NCI-H460 (cell line): ENCODE measurements at regions not wholly inside any gene's neighbourhood (a gene's known extent, or its start where the extent isn't known, plus 50 kb on each side); places are given as distances from the start of the nearest gene placed in this dataset.

Source experiments
- DNase-seq: peaks from one replicate; pipeline ENCODE4 v3.0.0-alpha.2; 2016; ENCODE audit warnings: low read depth; ENCODE audit errors: extremely low read depth

DNA sequence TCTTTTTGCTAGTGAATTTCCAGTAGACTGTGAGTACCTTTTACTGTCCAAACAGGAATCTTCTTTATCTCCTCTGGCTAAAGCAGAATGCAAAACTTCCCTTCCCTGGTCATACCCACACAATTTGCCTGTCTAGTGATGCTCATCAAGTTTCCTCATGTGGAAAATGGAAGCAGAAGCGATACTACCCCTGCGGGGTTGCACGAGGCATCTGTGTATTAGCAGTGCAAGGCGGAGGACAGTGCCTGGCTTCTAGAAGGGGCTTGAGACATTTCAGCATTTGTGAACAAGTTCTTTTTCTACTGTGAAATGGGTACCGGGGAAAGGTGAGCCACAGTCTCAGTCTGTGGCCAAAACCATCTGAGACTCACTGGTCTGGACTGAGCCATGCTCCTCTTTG lies 340.9 kb downstream of the AACS start:
- DNase-seq: no peak

DNA sequence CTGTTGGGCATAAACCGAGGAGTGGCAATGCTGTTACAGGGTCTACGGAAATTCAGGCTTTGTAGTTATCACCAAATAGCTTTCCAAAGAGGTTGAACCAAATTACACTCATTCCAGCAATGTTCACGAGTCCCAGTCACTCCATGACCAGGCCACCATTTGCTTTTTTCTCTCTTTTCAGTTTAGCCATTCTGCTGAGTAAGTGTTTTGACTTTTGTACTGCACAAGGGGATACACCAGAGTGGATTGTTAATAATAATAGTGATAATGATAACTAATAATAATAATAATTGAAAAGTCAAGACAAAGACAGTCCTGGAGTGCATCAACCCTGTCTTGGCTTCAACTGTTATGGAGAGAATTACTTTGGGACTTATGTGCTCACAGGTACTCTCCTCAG lies 343.5 kb downstream of the AACS start:
- no peak for DNase-seq

DNA sequence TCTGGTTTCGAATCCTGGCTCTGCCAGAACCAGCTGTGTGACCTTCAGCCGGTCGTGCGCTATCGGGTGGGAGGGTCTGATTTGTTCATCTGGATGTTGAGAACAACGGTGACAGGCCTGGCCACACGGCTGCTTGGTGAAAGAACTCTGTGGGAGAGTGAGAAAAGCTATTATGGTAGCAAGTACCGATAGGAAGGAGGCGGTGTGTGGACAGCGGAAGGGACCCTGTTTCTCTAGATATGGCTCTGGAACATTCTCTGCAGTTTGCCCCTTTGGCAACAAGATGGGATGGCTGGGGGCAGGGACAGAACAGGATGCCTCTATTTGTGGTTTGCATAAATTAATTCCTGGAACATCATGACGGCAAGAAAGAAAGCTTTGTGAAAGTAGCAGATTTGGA lies 347.3 kb downstream of the AACS start:
- no peak for DNase-seq

DNA sequence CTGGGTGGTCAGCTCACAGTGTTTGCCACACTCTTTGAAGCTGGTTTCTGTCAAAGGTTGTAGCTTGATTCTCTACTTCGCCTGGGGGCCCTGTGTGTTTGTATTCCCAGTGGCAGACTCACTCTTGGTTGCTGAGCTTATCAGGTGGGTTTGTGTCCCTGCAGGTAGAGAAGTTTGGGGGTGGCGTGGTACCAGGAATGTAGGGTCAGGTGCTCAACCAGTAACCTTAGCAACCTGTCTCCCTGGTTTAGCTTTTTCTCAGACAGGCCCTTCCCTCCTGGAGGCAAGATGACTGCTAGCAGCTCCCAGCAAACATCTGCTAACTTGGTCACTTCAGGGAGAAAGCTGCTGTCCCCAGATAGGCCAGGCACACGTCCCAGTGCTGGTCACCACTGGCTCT lies 352.2 kb downstream of the AACS start:
- DNase-seq: no peak

DNA sequence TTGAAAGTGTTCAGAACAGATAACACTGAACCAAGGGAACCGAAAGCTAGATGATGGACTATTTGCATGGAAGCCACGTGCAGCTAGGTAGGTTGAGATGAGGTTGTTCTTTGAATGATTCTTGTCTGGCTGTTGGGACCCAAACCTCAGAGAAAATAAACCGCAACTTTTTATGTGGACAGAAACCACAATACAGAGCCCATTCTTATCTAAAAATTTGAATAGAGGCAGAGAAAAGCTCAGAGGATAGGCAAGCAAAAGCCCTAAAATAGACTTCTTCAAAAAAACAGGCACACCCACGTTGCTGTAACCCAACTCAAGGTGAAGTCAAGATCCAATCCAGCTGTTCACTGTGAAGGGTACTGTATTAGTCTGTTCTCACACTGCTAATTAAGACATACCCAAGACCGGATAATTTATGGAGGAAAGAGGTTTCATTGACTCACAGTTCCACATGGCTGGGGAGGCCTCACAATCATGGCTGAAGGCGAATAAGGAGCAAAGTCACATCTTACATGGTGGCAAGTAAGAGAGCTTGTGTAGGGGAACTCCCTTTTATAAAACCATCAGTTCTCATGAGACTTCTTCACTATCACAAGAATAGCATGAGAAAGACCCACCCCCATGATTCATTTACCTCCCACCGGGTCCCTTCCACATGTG lies 353.8 kb downstream of the AACS start:
- no peak for DNase-seq

DNA sequence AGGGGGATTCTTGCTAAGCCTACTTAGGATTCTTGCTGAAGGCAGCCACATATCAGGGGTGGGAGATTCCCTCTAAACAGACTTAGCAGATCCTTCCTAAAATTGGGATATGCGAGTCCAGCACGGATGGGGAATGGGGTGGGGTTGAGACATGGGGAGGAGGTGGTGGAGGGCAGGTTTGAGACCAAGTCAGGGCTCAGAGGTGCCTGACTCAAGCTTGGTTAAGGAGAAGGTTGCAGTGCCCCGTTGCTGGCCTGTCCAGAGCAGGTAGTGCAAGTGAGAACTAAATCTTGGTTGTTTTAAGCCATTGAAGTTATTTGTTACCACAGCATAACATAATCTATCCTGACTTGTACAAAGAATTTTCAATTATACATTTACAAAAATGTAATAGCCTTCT lies 359.7 kb downstream of the AACS start:
- DNase-seq: no peak

DNA sequence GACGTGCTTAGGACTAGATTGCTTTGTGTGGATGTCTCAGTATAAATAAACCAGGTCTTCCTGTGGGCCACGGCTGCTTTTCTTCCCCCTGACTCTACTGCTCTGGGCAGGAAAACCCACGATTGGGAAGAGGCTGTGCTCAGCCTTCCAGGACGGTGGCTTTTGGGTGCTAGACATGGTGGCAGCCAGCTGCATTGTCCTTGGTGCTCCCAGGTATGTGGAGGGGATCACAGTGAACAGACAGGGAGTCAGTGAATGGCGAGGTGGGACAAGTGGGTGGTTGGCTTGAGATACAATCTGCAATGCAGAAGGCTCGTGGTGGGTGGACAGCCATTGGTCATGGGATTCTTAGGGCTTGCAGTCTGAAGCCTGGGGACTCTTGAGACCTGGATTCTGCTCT lies 366.3 kb downstream of the AACS start:
- no peak for DNase-seq

DNA sequence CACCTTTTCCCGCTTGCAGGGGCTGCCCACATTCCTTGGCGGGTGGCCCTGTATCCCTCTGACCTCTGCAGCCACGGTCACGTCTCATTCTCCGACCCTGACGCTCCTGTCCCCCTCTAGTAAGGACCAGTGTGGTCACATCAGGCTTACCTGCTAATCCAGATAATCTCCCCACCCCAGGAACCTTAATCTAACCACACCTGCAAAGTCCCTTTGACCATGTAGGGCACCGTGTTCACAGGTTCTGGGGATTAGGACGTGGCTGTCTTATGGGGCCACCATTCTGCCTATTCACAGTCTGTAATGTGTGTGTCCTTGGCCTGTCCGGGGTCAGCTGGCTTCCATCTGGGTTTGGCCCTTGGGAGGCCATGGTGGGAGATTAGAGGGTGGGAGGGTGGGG lies 368.9 kb downstream of the AACS start:
- no peak for DNase-seq

DNA sequence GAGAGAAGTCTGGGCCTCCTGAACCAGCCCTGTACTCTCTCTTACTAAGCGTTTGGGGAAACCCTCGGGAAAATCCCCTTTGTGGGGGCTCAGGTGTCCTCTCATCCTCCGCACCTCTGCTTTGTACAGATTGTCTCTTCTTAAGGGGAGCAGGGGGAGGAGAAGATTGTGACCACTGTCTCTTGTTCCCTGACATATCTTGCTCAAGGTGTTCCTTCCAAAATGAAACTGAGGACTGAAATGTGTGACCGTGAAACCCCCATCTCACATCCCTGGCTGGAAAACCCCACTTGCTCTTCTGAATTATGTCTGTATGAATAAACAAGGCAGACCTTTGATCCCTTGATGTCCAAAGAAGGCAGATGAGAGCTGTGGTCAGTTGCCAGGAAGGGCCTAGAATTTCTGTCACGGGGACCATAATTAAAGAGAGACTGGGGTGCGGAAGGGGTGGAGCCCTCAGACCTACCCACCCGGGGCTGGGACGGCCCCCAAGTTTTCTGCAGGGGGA lies 369.8 kb downstream of the AACS start:
- no peak for DNase-seq

DNA sequence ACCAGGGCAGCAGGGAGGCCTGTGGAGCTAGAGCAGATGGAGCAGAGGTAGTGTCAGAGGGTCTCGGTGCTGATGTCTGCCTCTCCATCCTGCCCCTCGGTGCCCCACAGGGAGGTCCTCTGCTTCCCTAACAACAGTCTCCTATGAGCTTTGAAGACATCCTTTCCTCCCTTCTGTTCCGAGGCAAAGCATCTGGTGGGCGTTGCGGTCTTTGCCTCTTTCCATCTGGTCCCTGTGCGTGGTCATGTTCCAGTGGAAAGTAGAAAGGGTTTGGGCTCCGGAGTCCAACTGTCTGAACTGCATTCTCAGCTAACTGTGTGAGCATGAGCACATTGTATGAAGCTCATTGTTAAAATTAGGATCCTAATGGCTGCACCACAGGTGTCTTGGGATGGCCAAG lies 370.6 kb downstream of the AACS start:
- DNase-seq: no peak

DNA sequence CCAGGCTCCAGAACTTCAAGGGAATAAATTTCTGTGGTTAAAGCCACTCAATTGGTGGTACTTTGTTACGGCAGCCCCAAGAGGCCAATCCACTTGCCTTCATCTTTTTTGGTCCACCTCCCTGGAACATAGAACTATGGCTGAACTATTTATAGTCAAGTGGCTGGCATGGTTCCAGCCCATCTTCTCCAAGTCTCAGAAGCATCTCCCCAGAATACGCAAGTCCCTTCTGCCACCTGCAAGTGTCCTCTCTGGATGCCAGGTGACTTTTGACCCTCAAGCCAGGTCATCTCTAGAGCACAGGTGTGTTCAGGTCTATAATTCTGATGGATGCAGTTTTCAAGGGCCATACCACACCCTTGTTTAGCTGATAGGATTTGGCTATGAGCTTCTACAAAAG lies 371.5 kb downstream of the AACS start:
- no peak for DNase-seq

DNA sequence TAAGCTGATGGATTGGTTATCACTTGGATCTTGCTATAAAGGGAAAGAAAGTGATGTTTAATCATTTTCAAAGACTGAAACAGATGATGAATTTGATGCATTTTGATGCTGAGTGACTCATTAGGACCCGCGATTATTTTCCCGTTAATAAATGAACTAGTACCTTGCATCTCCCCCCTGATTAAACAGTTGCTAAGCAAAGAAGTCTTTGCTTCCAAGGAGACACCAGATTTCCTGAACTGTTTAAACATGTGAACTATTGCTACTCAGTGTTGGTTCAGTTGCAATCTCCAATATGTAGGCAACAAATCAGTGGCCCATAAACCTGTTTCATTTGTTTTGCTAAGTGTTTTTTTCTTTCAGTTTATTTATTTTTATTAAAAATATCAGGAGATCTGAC lies 375.2 kb downstream of the AACS start:
- DNase-seq: no peak

DNA sequence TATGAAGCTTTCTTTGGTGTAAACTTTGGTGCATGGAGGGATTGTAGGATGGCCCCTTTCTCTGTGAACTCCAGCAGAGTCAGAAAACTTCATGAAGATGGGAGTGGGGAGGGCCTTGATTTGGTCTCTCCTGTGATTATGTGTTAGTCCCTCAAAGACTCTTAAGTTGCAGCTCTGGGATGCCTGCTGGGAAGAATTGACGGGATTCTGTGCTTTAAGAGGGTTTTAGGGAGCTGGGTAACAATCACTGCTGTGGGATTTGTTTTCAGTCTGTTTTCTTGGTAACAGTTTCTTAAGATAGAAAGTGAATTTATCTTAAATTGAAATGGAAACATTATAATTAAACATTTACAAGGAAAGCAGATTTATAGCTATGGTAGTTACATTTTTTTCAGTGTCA lies 378.1 kb downstream of the AACS start:
- DNase-seq: no peak

DNA sequence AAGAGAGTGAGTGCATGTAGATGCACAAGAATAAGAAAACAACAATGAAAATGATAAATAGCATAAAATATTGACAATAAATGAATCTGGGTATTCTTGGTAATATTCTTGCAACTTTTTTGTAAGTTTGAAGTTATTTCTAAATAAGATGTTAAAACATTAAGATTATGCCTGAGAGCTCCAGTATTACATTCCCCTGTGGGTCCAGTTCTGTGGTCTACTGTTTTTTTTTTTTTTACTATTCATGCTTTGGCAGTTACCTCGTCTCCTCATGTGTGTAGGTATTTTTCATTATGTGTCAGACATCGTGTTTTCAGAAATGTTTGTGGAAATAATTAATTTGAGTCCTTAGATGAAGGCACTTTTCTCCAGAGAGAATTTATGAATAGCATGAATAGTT lies 386.2 kb downstream of the AACS start:
- no peak for DNase-seq

DNA sequence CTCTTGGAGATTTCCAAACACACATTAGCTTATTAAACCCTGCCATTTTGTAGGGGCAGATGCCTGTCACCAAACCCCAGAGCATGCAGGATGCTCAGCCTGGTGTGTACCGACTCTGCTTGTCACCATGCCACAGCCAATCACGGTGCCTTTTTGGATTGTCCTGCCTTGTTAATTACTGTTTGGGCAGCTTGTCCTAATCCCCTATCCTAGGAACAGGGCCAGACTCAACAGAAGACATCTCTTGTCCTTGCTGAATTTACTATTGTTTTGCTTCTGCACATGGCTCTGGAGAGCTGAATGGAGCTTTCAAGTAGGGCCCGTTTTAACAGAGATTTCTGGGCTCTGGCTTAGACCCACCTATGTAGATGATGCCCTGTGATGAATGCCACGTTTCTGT lies 388.5 kb downstream of the AACS start:
- DNase-seq: no peak

DNA sequence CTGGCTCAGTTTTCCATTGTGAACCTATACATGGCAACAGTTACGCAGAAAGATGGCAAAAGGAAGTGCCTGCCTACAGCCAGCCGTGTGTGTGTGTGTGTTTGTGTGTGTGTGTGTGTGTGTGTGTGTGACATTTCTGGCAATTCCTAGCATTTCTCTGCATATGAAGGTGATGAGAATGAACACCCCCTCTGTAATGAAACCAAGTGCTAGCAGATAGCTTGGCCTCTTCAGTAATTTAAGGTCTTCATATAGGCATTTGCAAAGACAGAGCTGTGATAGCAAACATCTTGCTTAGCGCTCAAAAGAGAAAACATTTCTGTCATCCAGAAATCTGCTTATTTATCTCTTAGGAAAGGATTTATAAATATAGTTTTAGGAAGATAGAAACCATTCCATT lies 389.1 kb downstream of the AACS start:
- no peak for DNase-seq

DNA sequence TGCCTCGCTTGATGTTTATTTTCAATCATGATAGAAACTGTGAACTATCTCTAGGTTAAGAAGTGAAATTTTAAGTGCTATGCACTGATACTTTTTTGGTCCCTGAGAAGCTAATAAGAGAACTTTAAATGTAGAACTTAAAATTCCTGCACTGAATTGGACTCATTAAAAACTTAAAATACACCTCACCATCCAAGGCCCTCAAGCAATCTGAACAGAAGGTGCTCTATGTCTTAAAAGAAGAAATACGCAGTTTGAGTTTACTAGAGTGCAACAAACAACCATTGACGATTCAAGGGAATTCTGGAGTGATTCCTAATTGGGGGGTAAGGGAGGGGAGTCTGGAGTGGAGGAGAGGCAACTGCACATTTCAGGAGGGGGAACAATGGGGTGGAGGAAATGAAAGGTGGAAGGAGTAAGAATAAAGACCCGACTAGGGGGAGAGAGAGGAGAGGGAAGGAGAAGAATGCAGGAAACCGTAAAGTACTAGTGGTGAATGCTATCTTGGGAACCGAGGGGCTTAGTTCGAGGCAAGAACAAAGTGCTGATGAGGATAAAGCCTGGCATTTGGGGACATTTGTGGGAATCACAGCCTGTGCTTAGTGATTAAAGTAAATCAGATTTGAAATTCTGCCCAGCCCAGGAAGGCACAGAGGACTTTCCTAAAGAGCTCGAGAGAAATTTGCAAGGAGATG lies 389.7 kb downstream of the AACS start:
- DNase-seq: no peak

DNA sequence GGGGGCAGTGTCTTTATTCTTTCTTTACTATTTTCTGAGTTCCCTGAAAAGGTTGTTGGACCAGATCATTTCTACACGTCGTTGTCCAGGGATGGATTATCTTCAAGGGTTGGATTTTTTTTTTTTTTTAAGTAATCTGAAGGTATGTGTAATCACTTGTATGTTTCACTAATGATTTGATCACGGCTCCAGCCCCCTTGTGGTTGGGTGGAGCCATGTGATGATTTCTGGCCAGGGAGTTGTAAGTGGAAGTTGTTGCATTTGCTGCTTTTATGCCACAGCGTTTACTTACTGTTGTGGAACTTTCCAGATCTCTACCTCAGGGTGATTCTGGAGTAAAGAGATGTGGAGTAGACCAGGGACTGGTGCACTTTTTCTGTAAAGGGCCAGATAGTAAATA lies 390.3 kb downstream of the AACS start:
- DNase-seq: no peak

DNA sequence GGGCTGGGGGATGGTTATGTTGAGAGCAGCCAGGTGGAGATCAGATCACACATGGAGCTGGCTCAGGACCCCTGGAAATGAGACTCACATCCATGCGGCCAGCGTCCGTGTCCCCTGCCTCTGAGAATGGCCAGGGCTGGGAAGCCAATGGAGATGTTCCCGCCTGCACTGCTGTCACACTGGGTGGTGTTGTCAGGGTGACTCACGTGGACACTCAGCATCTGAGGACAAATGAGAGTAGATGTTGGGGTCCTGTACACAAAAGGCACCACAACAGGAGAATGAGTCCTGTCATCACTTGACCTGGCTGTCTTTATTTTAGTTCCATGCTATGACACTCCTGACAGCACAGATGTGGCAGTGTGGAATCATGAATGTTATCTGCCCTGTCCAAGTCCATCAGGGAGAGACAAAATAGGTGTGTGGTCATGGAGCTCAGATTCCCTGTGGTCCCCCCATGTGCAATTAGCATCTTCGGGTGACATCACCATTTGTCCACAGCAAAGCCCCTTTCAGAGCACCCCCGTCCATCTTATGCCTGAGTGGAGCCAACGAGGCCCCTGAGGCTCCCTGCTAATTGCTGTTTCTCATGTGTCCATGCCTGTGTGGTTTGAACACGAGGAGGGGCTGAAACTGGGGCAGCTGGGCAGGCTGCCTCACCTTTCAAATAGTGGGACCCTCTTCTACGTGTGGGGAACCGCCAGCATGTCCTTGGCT lies 393.5 kb downstream of the AACS start:
- no peak for DNase-seq

DNA sequence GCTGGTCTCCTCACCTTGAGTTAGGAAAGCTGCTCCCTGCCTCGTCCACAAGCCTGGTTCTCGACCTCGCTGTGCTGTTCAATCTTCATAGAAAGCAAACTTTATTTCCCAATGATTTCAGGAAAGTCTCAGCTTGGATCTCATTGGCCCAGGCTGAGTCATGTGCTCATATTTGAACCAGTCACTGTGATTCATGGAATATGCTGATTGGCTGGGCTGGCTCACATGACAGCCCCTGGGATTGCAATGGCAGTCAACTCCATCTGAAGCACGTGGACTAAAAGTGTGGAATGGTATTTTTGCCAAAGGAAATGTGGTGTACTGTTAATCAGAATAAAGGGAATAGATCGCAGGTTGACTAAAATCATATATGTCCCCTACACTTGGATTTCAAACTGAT lies 396.6 kb downstream of the AACS start:
- no peak for DNase-seq

DNA sequence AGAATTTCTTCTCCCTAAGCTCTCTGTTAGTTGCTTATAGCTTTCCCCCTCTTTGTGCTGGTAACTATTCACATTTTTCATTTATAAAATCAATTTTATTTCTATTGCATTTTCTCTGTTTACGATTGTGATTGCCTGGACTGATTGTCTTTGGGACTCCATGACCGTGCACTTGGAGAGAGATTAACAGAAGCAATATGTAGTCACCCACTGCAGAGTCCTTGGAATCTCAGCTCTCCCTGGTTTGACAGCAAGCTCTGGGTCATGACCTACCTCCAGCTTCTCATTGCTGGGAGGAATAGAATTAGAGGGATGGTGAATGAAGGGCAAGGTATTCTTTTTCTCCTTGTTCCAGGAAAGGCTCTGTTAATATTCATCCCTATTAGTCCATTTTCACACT lies 398.2 kb downstream of the AACS start:
- no peak for DNase-seq

DNA sequence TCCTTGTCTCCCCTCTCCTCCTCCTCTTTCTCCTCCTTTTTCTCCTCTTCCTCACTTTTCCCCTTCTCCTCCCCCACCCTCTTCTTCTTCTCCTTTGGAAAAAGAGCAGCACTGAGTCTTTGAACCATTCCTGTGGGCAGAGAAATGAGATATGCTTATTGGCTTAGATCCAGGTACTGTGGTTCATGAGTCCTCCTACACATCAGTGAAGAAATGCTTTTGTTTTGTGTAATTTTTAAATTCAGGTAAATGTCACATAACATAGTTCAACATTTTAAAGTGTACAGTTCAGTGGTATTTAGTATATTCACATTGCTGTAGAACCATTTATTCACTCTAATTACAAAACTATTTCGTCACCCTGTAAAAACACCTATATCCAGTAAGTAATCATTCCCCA lies 402.1 kb downstream of the AACS start:
- no peak for DNase-seq
